ENCODE measurements at regions not wholly inside any gene's neighbourhood (a gene's known extent, or its start where the extent isn't known, plus 50 kb on each side); places are given as distances from the start of the nearest gene placed in this dataset.

- no peak for TF ChIP-seq CTCF (IDR thresholded peaks at IDR 0.05)
- TF ChIP-seq POLR2A (IDR thresholded peaks at IDR 0.05): no peak
Observed at GRCh38 chr2:12642859-12643258, 73.9 kb upstream of the TRIB2 start.
